CD14-positive monocyte (primary cell): ENCODE measurements at regions not wholly inside any gene's neighbourhood (a gene's known extent, or its start where the extent isn't known, plus 50 kb on each side); places are given as distances from the start of the nearest gene placed in this dataset.
"Not testable (repeated sequence)": the region's sequence is repeated elsewhere in the genome, so short reads cannot be mapped to it uniquely, and the experiment has no call there.

Experiments used
- DNase-seq, 3 donors: peaks; one replicate each; pipeline ENCODE4 v3.0.0-alpha.2; 2011 to 2022
- H2AFZ ChIP-seq: 2 replicates; pipeline ENCODE4 v1.6.0; 2012; ENCODE audit warnings: mild to moderate bottlenecking, low read depth, low read length, inconsistent platforms; ENCODE audit not compliant: insufficient read depth, poor library complexity, severe bottlenecking
- H3K27ac ChIP-seq, 2 donors: 1 replicate in 1 of 2; 2 replicates in 1 of 2; pipeline ENCODE4 v1.5.1; 2012 to 2013; ENCODE audit warnings: low read length in 2 of 2, control low read depth in 1 of 2, inconsistent platforms in 1 of 2, low read depth in 1 of 2, mild to moderate bottlenecking in 1 of 2
- H3K27me3 ChIP-seq, 2 donors: one replicate each; pipeline versions ENCODE4 v1.6.0 to v1.6.1; 2011 to 2013; ENCODE audit warnings: low read length in 2 of 2; ENCODE audit not compliant: control insufficient read depth in 2 of 2, insufficient read depth in 2 of 2
- H3K36me3 ChIP-seq, 2 donors: replicated peaks in 1 of 2; 1 replicate in 1 of 2; 2 replicates in 1 of 2; pipeline versions ENCODE4 v1.5.1 to v1.6.1; 2012 to 2013; ENCODE audit warnings: low read length in 2 of 2, control low read depth in 1 of 2, inconsistent platforms in 1 of 2, mild to moderate bottlenecking in 1 of 2; ENCODE audit not compliant: insufficient read depth in 2 of 2, control insufficient read depth in 1 of 2
- H3K4me1 ChIP-seq, 2 donors: 1 replicate in 1 of 2; 2 replicates in 1 of 2; pipeline versions ENCODE4 v1.5.1 to v1.6.1; 2012 to 2013; ENCODE audit warnings: low read length in 2 of 2, control low read depth in 1 of 2, inconsistent platforms in 1 of 2, mild to moderate bottlenecking in 1 of 2, moderate library complexity in 1 of 2; ENCODE audit not compliant: insufficient read depth in 2 of 2, control insufficient read depth in 1 of 2
- H3K4me2 ChIP-seq: replicated peaks from 2 replicates; pipeline ENCODE3; 2012; ENCODE audit warnings: low read length, moderate library complexity, mild to moderate bottlenecking; ENCODE audit not compliant: poor library complexity, severe bottlenecking; ENCODE audit errors: extremely low read depth
- H3K4me3 ChIP-seq, 3 experiments: fragments of 200-600 bp in 1 of 3; sonication (generic) in 1 of 3; replicated peaks in 1 of 3; 1 replicate in 2 of 3; 2 replicates in 1 of 3; pipeline ENCODE4 v1.5.1; 2011 to 2013; ENCODE audit warnings: low read length in 3 of 3, mild to moderate bottlenecking in 3 of 3, control low read depth in 2 of 3, low read depth in 2 of 3, inconsistent platforms in 1 of 3, moderate library complexity in 1 of 3
- H3K79me2 ChIP-seq: 2 replicates; pipeline ENCODE4 v1.6.0; 2012; ENCODE audit warnings: mild to moderate bottlenecking, control low read depth, inconsistent platforms, low read length, moderate library complexity; ENCODE audit not compliant: insufficient read depth
- H3K9ac ChIP-seq: 2 replicates; pipeline ENCODE4 v1.6.0; 2017; ENCODE audit warnings: low read length, mild to moderate bottlenecking; ENCODE audit not compliant: insufficient read depth, poor library complexity, severe bottlenecking
- H3K9me3 ChIP-seq, 2 donors: replicated peaks in 1 of 2; 1 replicate in 1 of 2; 2 replicates in 1 of 2; pipeline versions ENCODE4 v1.5.1 to v1.6.1; 2012 to 2013; ENCODE audit warnings: low read length in 2 of 2, control low read depth in 1 of 2; ENCODE audit not compliant: control insufficient read depth in 1 of 2, insufficient read depth in 1 of 2
- H4K20me1 ChIP-seq: 2 replicates; pipeline ENCODE4 v1.6.0; 2012; ENCODE audit warnings: mild to moderate bottlenecking, low read length, control low read depth, moderate library complexity; ENCODE audit not compliant: insufficient read depth
- H3K27ac Mint-ChIP-seq, 7 donors: one replicate each; pipeline ENCODE4 v1.8.0; 2020; ENCODE audit warnings: mild to moderate bottlenecking in 7 of 7, mixed read lengths in 7 of 7, moderate library complexity in 6 of 7, inconsistent platforms in 2 of 7
- H3K27me3 Mint-ChIP-seq, 3 donors: one replicate each; pipeline ENCODE4 v1.8.0; 2021 to 2022; ENCODE audit warnings: low read depth in 3 of 3, mild to moderate bottlenecking in 3 of 3, mixed read lengths in 3 of 3, moderate library complexity in 3 of 3, inconsistent platforms in 1 of 3
- H3K36me3 Mint-ChIP-seq, 2 donors: one replicate each; pipeline ENCODE4 v1.8.0; 2020; ENCODE audit warnings: mixed read lengths in 2 of 2, inconsistent platforms in 1 of 2, mild to moderate bottlenecking in 1 of 2
- H3K4me1 Mint-ChIP-seq: one replicate; pipeline ENCODE4 v1.8.0; 2020; ENCODE audit warnings: mild to moderate bottlenecking, mixed read lengths
- H3K4me3 Mint-ChIP-seq, 2 donors: one replicate each; pipeline ENCODE4 v1.8.0; 2020; ENCODE audit warnings: mild to moderate bottlenecking in 2 of 2, mixed read lengths in 2 of 2, moderate library complexity in 1 of 2
- H3K9me3 Mint-ChIP-seq, 7 donors: one replicate each; pipeline ENCODE4 v1.8.0; 2020 to 2022; ENCODE audit warnings: mixed read lengths in 7 of 7, mild to moderate bottlenecking in 6 of 7, moderate library complexity in 6 of 7, inconsistent platforms in 2 of 7
- WGBS: methylation state at CpG from one replicate; pipeline ENCODE4 v1.1.5; 2013; ENCODE audit warnings: missing lambda C conversion rate; ENCODE audit not compliant: insufficient coverage; 5-methylcytosine and 5-hydroxymethylcytosine counted together
- intact Hi-C, 2 donors: fragments of 100-400 bp; cut with micrococcal nuclease; formaldehyde crosslinking; loops; one replicate each; pipeline versions ENCODE4 v1.15.0 to v1.15.1; 2023

- H3K36me3 Mint-ChIP-seq, H3K79me2 ChIP-seq, H3K36me3 ChIP-seq, H3K9ac ChIP-seq, H4K20me1 ChIP-seq, H3K4me3 ChIP-seq, H3K4me2 ChIP-seq, H3K27me3 Mint-ChIP-seq, H2AFZ ChIP-seq, H3K27ac Mint-ChIP-seq, H3K4me1 ChIP-seq, H3K27ac ChIP-seq, H3K4me3 Mint-ChIP-seq, DNase-seq, H3K27me3 ChIP-seq, H3K4me1 Mint-ChIP-seq, H3K9me3 Mint-ChIP-seq, H3K9me3 ChIP-seq, intact Hi-C loops: not testable (repeated sequence)
- WGBS: no CpG with 5 or more reads among the region's 1 CpG
Observed at GRCh38 chr7:76904688-76905087, 127.5 kb downstream of the SPDYE17 start.

- H4K20me1 ChIP-seq, H3K27ac Mint-ChIP-seq, H3K4me1 Mint-ChIP-seq, intact Hi-C loops, H3K4me3 ChIP-seq, H3K9me3 ChIP-seq, H3K27me3 Mint-ChIP-seq, H3K4me2 ChIP-seq, H3K27me3 ChIP-seq, H3K36me3 ChIP-seq, H3K4me1 ChIP-seq, H3K4me3 Mint-ChIP-seq, H3K9ac ChIP-seq, H3K36me3 Mint-ChIP-seq, H3K27ac ChIP-seq, H3K79me2 ChIP-seq, H3K9me3 Mint-ChIP-seq, H2AFZ ChIP-seq, DNase-seq: not testable (repeated sequence)
- no CpG with 5 or more reads among the region's 6 CpGs for WGBS
Observed at GRCh38 chr7:76901944-76902710, 130.0 kb downstream of the SPDYE17 start.

GRCh38 chr7:76898807-76899206 is 133.4 kb downstream of the SPDYE17 start:
- H2AFZ ChIP-seq, H3K4me2 ChIP-seq, H3K9me3 Mint-ChIP-seq, H3K4me1 Mint-ChIP-seq, H3K79me2 ChIP-seq, H3K36me3 Mint-ChIP-seq, H3K4me3 Mint-ChIP-seq, H3K4me1 ChIP-seq, H3K36me3 ChIP-seq, H4K20me1 ChIP-seq, H3K27ac Mint-ChIP-seq, H3K27me3 ChIP-seq, H3K9ac ChIP-seq, DNase-seq, H3K27me3 Mint-ChIP-seq, H3K4me3 ChIP-seq, H3K27ac ChIP-seq, intact Hi-C loops, H3K9me3 ChIP-seq: not testable (repeated sequence)
- no CpG with 5 or more reads among the region's 5 CpGs for WGBS

- H3K4me1 ChIP-seq, H3K4me3 ChIP-seq, H3K27ac ChIP-seq, H3K36me3 ChIP-seq, H3K27me3 ChIP-seq, H4K20me1 ChIP-seq, H3K36me3 Mint-ChIP-seq, H3K4me3 Mint-ChIP-seq, intact Hi-C loops, H3K9me3 ChIP-seq, H2AFZ ChIP-seq, H3K27me3 Mint-ChIP-seq, H3K27ac Mint-ChIP-seq, H3K4me1 Mint-ChIP-seq, DNase-seq, H3K79me2 ChIP-seq, H3K9me3 Mint-ChIP-seq, H3K9ac ChIP-seq, H3K4me2 ChIP-seq: not testable (repeated sequence)
- no CpG with 5 or more reads among the region's 2 CpGs for WGBS
Observed at GRCh38 chr7:76897007-76897406, 135.2 kb downstream of the SPDYE17 start.
